Ishikawa (cell line): ENCODE measurements at regions not wholly inside any gene's neighbourhood (a gene's known extent, or its start where the extent isn't known, plus 50 kb on each side); places are given as distances from the start of the nearest gene placed in this dataset.
A peak's percentile ranks its signal among the peaks of the same experiment; 100 is the strongest.

Source experiments
- CEBPB ChIP-seq: IDR thresholded peaks from 2 replicates; pipeline ENCODE4 v1.6.1; 2012
- CREB1 ChIP-seq: IDR thresholded peaks from 2 replicates; pipeline ENCODE4 v1.6.1; 2012; ENCODE audit warnings: low read depth
- EGR1 ChIP-seq: IDR thresholded peaks from 2 replicates; pipeline ENCODE4 v1.6.1; 2012
- EP300 ChIP-seq: IDR thresholded peaks from 2 replicates; pipeline ENCODE4 v1.6.1; 2012; ENCODE audit warnings: borderline replicate concordance
- FOXM1 ChIP-seq: IDR thresholded peaks from 2 replicates; pipeline ENCODE4 v1.6.1; 2012; ENCODE audit warnings: low read depth, borderline replicate concordance
- NFIC ChIP-seq: IDR thresholded peaks from 2 replicates; pipeline ENCODE4 v1.6.1; 2012
- RAD21 ChIP-seq: IDR thresholded peaks from 2 replicates; pipeline ENCODE4 v1.6.1; 2012; ENCODE audit warnings: low read depth
- TAF1 ChIP-seq: IDR thresholded peaks from 2 replicates; pipeline ENCODE4 v1.6.1; 2012; ENCODE audit warnings: low read depth, mild to moderate bottlenecking
- TCF12 ChIP-seq: IDR thresholded peaks from 2 replicates; pipeline ENCODE4 v1.6.1; 2012; ENCODE audit warnings: low read depth
- TEAD4 ChIP-seq: IDR thresholded peaks from 2 replicates; pipeline ENCODE4 v1.6.1; 2012
- YY1 ChIP-seq: IDR thresholded peaks from 2 replicates; pipeline ENCODE4 v1.6.1; 2012; ENCODE audit warnings: low read depth
- ZBTB7A ChIP-seq: IDR thresholded peaks from 2 replicates; pipeline ENCODE4 v1.6.1; 2012; ENCODE audit warnings: low read depth
- TF ChIP-seq, protein P1 (sequence below): IDR thresholded peaks from 2 replicates; pipeline ENCODE4 v1.6.1; 2012; ENCODE audit warnings: low read depth, mild to moderate bottlenecking
- TF ChIP-seq, protein P2 (sequence below): IDR thresholded peaks from 2 replicates; pipeline ENCODE4 v1.6.1; 2012
- TF ChIP-seq, protein P3 (sequence below): IDR thresholded peaks from 2 replicates; pipeline ENCODE4 v1.6.1; 2012

DNA sequence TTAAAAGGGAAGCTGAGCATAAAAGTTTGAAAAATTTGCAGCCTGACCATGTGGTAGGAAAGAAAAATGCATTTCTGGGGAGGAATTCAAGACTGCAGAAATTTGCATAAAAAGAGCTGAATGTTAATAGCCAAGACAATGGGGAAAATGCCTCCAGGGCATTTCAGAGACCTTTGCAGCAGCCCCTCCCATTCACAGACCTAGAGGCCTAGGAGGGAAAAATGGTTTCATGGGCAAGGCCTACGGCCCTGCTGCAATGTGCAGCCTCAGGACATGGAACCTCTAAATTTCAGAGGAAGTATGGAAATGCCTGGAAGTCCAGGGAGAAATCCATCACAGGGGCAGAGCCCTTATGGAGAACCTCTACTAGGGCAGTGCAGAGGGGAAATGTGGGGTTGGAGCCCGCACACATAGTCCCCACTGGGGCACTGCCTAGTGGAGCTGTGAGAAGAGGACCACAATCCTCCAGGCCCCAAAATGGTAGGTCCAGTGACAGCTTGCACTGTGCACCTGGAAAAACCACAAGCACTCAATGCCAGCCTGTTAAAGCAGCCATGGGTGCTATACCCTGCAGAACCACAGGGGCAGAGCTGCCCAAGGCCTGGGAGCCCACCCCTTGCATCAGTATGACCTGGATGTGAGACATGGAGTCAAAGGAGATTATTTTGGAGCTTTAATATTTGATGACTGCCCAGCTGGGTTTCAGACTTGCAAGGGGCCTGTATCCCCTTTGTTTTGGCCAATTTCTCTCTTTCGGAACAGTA lies 243.8 kb downstream of the DNAJB9 start:
- TF ChIP-seq FOXM1, result no peak
- TF ChIP-seq, protein P1, sequence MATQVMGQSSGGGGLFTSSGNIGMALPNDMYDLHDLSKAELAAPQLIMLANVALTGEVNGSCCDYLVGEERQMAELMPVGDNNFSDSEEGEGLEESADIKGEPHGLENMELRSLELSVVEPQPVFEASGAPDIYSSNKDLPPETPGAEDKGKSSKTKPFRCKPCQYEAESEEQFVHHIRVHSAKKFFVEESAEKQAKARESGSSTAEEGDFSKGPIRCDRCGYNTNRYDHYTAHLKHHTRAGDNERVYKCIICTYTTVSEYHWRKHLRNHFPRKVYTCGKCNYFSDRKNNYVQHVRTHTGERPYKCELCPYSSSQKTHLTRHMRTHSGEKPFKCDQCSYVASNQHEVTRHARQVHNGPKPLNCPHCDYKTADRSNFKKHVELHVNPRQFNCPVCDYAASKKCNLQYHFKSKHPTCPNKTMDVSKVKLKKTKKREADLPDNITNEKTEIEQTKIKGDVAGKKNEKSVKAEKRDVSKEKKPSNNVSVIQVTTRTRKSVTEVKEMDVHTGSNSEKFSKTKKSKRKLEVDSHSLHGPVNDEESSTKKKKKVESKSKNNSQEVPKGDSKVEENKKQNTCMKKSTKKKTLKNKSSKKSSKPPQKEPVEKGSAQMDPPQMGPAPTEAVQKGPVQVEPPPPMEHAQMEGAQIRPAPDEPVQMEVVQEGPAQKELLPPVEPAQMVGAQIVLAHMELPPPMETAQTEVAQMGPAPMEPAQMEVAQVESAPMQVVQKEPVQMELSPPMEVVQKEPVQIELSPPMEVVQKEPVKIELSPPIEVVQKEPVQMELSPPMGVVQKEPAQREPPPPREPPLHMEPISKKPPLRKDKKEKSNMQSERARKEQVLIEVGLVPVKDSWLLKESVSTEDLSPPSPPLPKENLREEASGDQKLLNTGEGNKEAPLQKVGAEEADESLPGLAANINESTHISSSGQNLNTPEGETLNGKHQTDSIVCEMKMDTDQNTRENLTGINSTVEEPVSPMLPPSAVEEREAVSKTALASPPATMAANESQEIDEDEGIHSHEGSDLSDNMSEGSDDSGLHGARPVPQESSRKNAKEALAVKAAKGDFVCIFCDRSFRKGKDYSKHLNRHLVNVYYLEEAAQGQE, result no peak
- TF ChIP-seq, protein P2, sequence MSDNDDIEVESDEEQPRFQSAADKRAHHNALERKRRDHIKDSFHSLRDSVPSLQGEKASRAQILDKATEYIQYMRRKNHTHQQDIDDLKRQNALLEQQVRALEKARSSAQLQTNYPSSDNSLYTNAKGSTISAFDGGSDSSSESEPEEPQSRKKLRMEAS, result no peak
- no peak for TF ChIP-seq YY1
- TF ChIP-seq RAD21, result no peak
- no peak for TF ChIP-seq NFIC
- TF ChIP-seq EP300, result no peak
- TF ChIP-seq ZBTB7A, result no peak
- TF ChIP-seq CEBPB, result no peak
- no peak for TF ChIP-seq TCF12
- TF ChIP-seq, protein P3, sequence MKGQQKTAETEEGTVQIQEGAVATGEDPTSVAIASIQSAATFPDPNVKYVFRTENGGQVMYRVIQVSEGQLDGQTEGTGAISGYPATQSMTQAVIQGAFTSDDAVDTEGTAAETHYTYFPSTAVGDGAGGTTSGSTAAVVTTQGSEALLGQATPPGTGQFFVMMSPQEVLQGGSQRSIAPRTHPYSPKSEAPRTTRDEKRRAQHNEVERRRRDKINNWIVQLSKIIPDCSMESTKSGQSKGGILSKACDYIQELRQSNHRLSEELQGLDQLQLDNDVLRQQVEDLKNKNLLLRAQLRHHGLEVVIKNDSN, result no peak
- no peak for TF ChIP-seq EGR1
- no peak for TF ChIP-seq CREB1
- TF ChIP-seq TEAD4, result no peak
- TF ChIP-seq TAF1, result no peak

DNA sequence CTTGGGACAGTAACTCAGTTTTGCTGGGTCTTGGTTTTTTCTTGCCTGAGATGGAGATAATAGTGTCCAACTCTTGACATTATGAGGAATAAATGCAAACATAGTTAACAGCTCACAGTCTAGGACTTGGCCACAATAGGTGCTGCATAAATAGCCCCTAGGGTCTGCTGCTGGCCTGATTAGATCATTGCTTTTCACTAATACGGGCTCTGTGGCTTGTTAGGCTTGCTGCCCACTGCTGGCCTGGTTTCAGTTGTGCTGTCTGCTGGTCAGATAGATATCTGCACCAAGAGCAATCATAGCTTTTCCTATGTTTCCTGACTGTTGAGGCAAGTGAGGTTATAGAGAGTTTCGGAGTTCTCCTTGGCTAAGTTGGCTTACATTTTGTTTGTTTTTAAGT lies 246.1 kb downstream of the DNAJB9 start:
- TF ChIP-seq NFIC, result no peak

DNA sequence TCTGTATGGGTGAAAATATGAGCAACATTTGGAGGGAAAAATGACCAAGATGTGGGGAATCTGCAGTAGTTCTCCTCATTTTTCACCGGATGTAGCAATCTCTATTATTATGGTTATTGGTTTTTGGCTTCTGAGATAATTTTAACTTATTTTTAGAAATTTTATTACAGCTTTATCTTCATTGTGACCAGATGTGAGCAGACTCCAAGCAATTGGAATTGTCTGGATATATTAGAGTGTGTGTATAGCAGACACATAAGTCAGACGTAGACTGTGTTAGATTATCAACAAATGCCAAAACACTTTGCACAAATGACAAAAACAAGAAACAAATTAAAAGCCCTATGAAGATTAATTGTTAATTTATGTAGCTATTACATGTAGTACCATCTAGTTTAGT lies 249.1 kb downstream of the DNAJB9 start:
- TF ChIP-seq TAF1 (no peak), EP300 (no peak), TCF12 (no peak), TEAD4 (no peak), YY1 (no peak)
- TF ChIP-seq, protein P1, result no peak

DNA sequence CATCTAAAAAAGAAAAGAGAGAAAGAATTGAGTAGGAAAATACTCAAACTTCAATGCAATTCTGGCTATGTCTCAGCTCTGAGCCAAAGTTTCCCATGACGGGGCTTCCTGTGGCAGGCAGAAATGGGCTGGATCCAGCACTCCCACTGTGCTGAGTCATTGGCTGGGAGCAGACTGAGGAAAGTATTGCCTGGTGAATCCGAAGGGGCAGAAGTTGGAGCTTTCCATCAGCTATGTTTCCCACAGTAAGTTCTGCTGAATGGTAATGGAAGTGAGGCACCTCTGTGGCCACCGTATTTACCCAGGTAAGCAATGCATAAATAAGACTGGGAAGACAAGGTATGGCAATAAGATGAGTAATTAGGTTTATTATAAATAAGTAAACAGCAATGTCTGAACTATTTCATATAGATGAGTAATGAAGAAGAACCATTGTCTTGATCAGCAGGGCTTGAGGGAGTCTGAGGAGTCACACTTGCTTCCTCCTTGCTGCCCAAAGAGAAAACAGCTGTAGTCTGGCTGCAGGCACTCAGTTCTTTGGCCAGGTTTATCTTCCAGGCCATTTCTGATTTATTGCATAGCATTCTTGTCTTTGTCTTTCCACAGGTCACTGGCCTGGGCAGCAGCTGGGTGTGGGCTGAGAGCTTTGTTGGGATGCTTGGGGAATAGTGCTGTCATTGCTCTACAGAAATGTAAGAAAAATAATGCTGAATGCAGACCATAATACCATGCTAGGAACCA lies 255.3 kb downstream of the DNAJB9 start:
- peak; percentile 54; the same call in 1 of the 2 replicates for TF ChIP-seq FOXM1
- TF ChIP-seq RAD21, result no peak
- peak; percentile 68 for TF ChIP-seq TCF12
- TF ChIP-seq NFIC, result peak; percentile 72
- TF ChIP-seq TEAD4, result peak; percentile 27; the same call in 1 of the 2 replicates
- no peak for TF ChIP-seq TAF1
- TF ChIP-seq EP300, result 0 out of 2 replicates have a peak, but pooled peaks have one; percentile 50

DNA sequence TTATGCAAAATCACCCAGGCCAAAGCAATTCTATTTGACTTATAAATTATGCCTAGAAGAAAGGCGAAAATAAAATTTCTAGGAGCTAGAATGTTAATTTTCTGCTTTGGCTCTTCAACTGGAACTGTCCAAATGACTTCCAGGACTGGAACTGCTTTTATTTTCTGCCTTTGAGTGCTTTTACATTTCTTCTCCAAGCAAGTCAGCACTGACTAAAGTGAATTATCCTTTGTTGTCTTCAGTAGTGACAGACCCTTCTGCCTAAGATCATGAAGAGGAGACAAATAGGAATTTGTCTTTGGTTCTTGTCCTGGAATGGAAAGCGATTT lies 255.9 kb downstream of the DNAJB9 start:
- no peak for TF ChIP-seq TAF1
- TF ChIP-seq, protein P1, result peak; percentile 61

DNA sequence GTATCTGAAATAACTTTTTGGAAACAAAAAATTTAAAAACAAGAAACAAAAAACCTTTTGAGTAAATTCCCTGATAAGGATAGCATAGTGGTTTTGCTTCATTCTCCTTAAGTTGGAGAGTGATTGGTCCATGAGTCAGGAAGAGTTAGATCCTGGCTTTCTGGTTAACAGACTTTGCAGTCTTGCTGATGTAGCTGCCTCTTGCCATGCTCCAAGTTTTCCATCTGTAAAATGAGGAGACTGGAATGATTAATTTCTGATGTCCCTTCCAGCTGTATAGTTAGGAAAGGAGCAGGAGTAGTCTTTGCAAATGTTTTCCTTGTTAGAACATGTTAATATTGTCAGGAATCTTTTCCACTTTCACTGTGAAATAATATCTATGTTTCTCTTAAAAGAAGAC lies 266.6 kb downstream of the DNAJB9 start:
- TF ChIP-seq EP300 (no peak), FOXM1 (no peak), TAF1 (no peak), CREB1 (no peak), EGR1 (no peak), ZBTB7A (no peak), CEBPB (no peak)
- TF ChIP-seq, protein P1, result no peak
